Ovary (tissue), 3 donors: ENCODE measurements at regions not wholly inside any gene's neighbourhood (a gene's known extent, or its start where the extent isn't known, plus 50 kb on each side); places are given as distances from the start of the nearest gene placed in this dataset.

Experiments used
- POLR2A ChIP-seq: fragments of 450-650 bp; IDR thresholded peaks from one replicate; pipeline ENCODE4 v1.6.1; 2017; ENCODE audit warnings: antibody characterized with exemption, mild to moderate bottlenecking, moderate library complexity
- TF ChIP-seq, protein P1 (sequence below), 3 donors: fragments of 450-650 bp in 2 of 3; fragments of 200-600 bp in 1 of 3; IDR thresholded peaks; one replicate each; pipeline versions ENCODE4 v1.5.1 to v1.8.0; 2016 to 2022; ENCODE audit warnings: antibody characterized with exemption in 3 of 3, mild to moderate bottlenecking in 1 of 3
- donor health status: DM: no; HTN: no; CAD: no.

DNA sequence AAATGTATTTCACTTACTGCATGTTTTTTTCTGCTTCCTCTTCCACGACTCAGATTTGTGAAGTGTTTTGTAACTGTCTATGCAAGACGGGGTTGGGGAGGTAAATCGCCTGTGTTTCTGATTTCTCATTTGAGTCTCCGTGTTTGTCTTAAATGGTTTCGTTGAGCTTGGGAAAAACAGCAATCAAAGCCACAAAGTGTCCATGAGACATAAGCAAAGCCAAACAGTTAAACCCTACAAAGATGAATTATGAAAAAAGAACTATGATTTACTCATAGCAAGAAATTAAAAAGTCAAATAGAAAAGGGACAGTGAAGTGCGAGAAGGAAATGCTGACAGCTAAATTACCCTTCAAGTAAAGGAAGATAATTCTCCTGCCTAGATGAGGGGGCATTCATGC, 164.3 kb upstream of the TMPO start:
- TF ChIP-seq, protein P1, sequence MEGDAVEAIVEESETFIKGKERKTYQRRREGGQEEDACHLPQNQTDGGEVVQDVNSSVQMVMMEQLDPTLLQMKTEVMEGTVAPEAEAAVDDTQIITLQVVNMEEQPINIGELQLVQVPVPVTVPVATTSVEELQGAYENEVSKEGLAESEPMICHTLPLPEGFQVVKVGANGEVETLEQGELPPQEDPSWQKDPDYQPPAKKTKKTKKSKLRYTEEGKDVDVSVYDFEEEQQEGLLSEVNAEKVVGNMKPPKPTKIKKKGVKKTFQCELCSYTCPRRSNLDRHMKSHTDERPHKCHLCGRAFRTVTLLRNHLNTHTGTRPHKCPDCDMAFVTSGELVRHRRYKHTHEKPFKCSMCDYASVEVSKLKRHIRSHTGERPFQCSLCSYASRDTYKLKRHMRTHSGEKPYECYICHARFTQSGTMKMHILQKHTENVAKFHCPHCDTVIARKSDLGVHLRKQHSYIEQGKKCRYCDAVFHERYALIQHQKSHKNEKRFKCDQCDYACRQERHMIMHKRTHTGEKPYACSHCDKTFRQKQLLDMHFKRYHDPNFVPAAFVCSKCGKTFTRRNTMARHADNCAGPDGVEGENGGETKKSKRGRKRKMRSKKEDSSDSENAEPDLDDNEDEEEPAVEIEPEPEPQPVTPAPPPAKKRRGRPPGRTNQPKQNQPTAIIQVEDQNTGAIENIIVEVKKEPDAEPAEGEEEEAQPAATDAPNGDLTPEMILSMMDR (IDR thresholded peaks at IDR 0.05), result no peak
- TF ChIP-seq POLR2A, result no peak
